Cardiac muscle cell (in vitro differentiated cells and primary cell): ENCODE measurements at regions not wholly inside any gene's neighbourhood (a gene's known extent, or its start where the extent isn't known, plus 50 kb on each side); places are given as distances from the start of the nearest gene placed in this dataset.

Source experiments
- DNase-seq, 2 donors: peaks; one replicate each; pipeline versions ENCODE4 v3.0.0 to v3.0.0-alpha.2; 2010 to 2017; ENCODE audit warnings: low read depth in 1 of 2, low spot score in 1 of 2
- H3K27ac ChIP-seq: fragments of 200-600 bp; sonication (generic); 2 replicates; pipeline ENCODE4 v1.5.1; 2016
- H3K27me3 ChIP-seq: fragments of 200-600 bp; sonication (generic); 2 replicates; pipeline ENCODE4 v1.6.0; 2016; ENCODE audit warnings: control low read depth
- H3K36me3 ChIP-seq: fragments of 200-600 bp; sonication (generic); 2 replicates; pipeline ENCODE4 v1.5.1; 2016; ENCODE audit warnings: control low read depth
- H3K4me1 ChIP-seq: fragments of 200-600 bp; sonication (generic); 2 replicates; pipeline ENCODE4 v1.8.1; 2017; ENCODE audit warnings: low read depth, mild to moderate bottlenecking, mixed run types
- H3K4me3 ChIP-seq: fragments of 200-600 bp; sonication (generic); 2 replicates; pipeline ENCODE4 v1.5.1; 2016; ENCODE audit warnings: mild to moderate bottlenecking
- H3K9me3 ChIP-seq: fragments of 200-600 bp; sonication (generic); 2 replicates; pipeline ENCODE4 v1.5.1; 2017; ENCODE audit warnings: low read depth, mild to moderate bottlenecking, control low read depth
- CTCF ChIP-seq: IDR thresholded peaks from 2 replicates; pipeline ENCODE4 v1.5.1; 2012; ENCODE audit warnings: low read depth, mild to moderate bottlenecking, low read length

- no peaks in the 10 kb centered on the region for H3K9me3 ChIP-seq
- no peaks in the 10 kb centered on the region for H3K27me3 ChIP-seq
- DNase-seq: no peak
- no peaks in the 10 kb centered on the region for H3K36me3 ChIP-seq
- H3K27ac ChIP-seq: no peak overlapping the region
- no peak for TF ChIP-seq CTCF
- no peaks in the 10 kb centered on the region for H3K4me1 ChIP-seq
- H3K4me3 ChIP-seq: no peak overlapping the region
Measured at GRCh38 chr5:51968756-51969155, 585.5 kb downstream of the ISL1 start.

GRCh38 chr5:51974834-51975233 is 591.6 kb downstream of the ISL1 start:
- no peak for DNase-seq

GRCh38 chr5:51977014-51977413 is 593.8 kb downstream of the ISL1 start:
- DNase-seq: no peak
- no peaks in the 10 kb centered on the region for H3K4me1 ChIP-seq
- no peak for TF ChIP-seq CTCF
- H3K27ac ChIP-seq: no peak overlapping the region
- H3K36me3 ChIP-seq: no peaks in the 10 kb centered on the region
- H3K27me3 ChIP-seq: no peaks in the 10 kb centered on the region
- H3K9me3 ChIP-seq: no peaks in the 10 kb centered on the region
- no peak overlapping the region for H3K4me3 ChIP-seq

More at GRCh38 chr5:51974834-51975233, 591.6 kb downstream of the ISL1 start:
- no peak overlapping the region for H3K27ac ChIP-seq
- no peaks in the 10 kb centered on the region for H3K36me3 ChIP-seq
- H3K4me3 ChIP-seq: no peak overlapping the region
- H3K9me3 ChIP-seq: no peaks in the 10 kb centered on the region
- no peak for TF ChIP-seq CTCF
- no peaks in the 10 kb centered on the region for H3K27me3 ChIP-seq
- no peaks in the 10 kb centered on the region for H3K4me1 ChIP-seq

- peaks cover 8% of the 10 kb centered on the region for H3K4me1 ChIP-seq
- no peaks in the 10 kb centered on the region for H3K36me3 ChIP-seq
- DNase-seq: no peak
- no peak overlapping the region for H3K4me3 ChIP-seq
- H3K9me3 ChIP-seq: no peaks in the 10 kb centered on the region
- no peak overlapping the region for H3K27ac ChIP-seq
- no peaks in the 10 kb centered on the region for H3K27me3 ChIP-seq
- no peak for TF ChIP-seq CTCF
Measured at GRCh38 chr5:51983161-51983560, 599.9 kb downstream of the ISL1 start.

- no peaks in the 10 kb centered on the region for H3K36me3 ChIP-seq
- H3K4me3 ChIP-seq: no peak overlapping the region
- H3K27ac ChIP-seq: no peak overlapping the region
- H3K9me3 ChIP-seq: no peaks in the 10 kb centered on the region
- H3K4me1 ChIP-seq: peaks cover 22% of the 10 kb centered on the region
- no peak for DNase-seq
- TF ChIP-seq CTCF: no peak
- H3K27me3 ChIP-seq: no peaks in the 10 kb centered on the region
Measured at GRCh38 chr5:51986733-51987132, 603.5 kb downstream of the ISL1 start.

GRCh38 chr5:51987239-51987638 is 604.0 kb downstream of the ISL1 start:
- H3K27me3 ChIP-seq: no peaks in the 10 kb centered on the region

More at GRCh38 chr5:51987239-51987638, 604.0 kb downstream of the ISL1 start:
- DNase-seq: no peak
- Histone ChIP-seq H3K4me1 (peaks cover 22% of the 10 kb centered on the region), H3K4me3 (no peak overlapping the region), H3K27ac (no peak overlapping the region), H3K36me3 (no peaks in the 10 kb centered on the region), H3K9me3 (no peaks in the 10 kb centered on the region)
- no peak for TF ChIP-seq CTCF
